HEK293 (cell line): ENCODE measurements at regions not wholly inside any gene's neighbourhood (a gene's known extent, or its start where the extent isn't known, plus 50 kb on each side); places are given as distances from the start of the nearest gene placed in this dataset.

Source experiments
- CTCF ChIA-PET: fragments of 350-600 bp; formaldehyde crosslinking; extraction: SDS; loops from one replicate; lab custom pipeline; 2021; ENCODE audit warnings: antibody characterized with exemption; lab: Yijun Ruan, JAX
- POLR2A ChIA-PET: fragments of 300-600 bp; formaldehyde crosslinking; extraction: SDS; loops from one replicate; lab custom pipeline; 2020; ENCODE audit warnings: antibody characterized with exemption, inconsistent platforms; lab: Yijun Ruan, JAX
- H3K27ac ChIP-seq: fragments of 200-500 bp; sonication (Bioruptor generic); 2 replicates; pipeline ENCODE4 v1.5.1; 2014; ENCODE audit warnings: low read depth, low read length, control low read depth, inconsistent platforms; ENCODE audit errors: extremely low read depth
- H3K36me3 ChIP-seq, 2 experiments: fragments of 200-500 bp in 1 of 2; sonication (Bioruptor generic) in 1 of 2; 1 replicate in 1 of 2; 2 replicates in 1 of 2; pipeline ENCODE4 v1.5.1; 2014 to 2017; ENCODE audit warnings: inconsistent platforms in 2 of 2, low read length in 2 of 2; ENCODE audit not compliant: control insufficient read depth in 2 of 2, insufficient read depth in 1 of 2
- H3K4me1 ChIP-seq: fragments of 200-500 bp; sonication (Bioruptor generic); 2 replicates; pipeline ENCODE4 v1.5.1; 2014; ENCODE audit warnings: mild to moderate bottlenecking, low read length, inconsistent platforms; ENCODE audit not compliant: control insufficient read depth, insufficient read depth
- H3K4me3 ChIP-seq: 2 replicates; pipeline ENCODE4 v1.5.1; 2011; ENCODE audit warnings: low read depth, mild to moderate bottlenecking, control low read depth, low read length, moderate library complexity
- H3K9me3 ChIP-seq: fragments of 200-500 bp; sonication (Bioruptor generic); 2 replicates; pipeline ENCODE4 v1.5.1; 2014; ENCODE audit warnings: low read depth, low read length, inconsistent platforms; ENCODE audit not compliant: control insufficient read depth, insufficient read depth
- ATF2 ChIP-seq: fragments of 450-650 bp; formaldehyde crosslinking; IDR thresholded peaks from 2 replicates; pipeline ENCODE4 v1.5.1; 2016; ENCODE audit warnings: missing biosample characterization, missing genetic modification characterization, low read depth
- BCL11B ChIP-seq: fragments of 450-650 bp; formaldehyde crosslinking; IDR thresholded peaks from 2 replicates; pipeline ENCODE4 v1.5.1; 2016; ENCODE audit warnings: low read depth, missing biosample characterization, missing genetic modification characterization
- GLI2 ChIP-seq: fragments of 450-650 bp; formaldehyde crosslinking; IDR thresholded peaks from 2 replicates; pipeline ENCODE4; 2017; ENCODE audit warnings: missing biosample characterization, missing genetic modification characterization, low read depth, borderline replicate concordance
- IKZF3 ChIP-seq: fragments of 450-650 bp; IDR thresholded peaks from 2 replicates; pipeline ENCODE4 v1.5.0; 2018; ENCODE audit warnings: missing biosample characterization, mild to moderate bottlenecking, missing genetic modification characterization, moderate library complexity
- SETDB1 ChIP-seq: IDR thresholded peaks from one replicate; pipeline ENCODE4 v1.6.1; 2017; ENCODE audit warnings: mild to moderate bottlenecking, low read length, moderate library complexity, mixed read lengths; ENCODE audit not compliant: insufficient read length
- TRIM28 ChIP-seq: IDR thresholded peaks from 2 replicates; pipeline ENCODE4 v1.6.1; 2011; ENCODE audit warnings: low read length, control low read depth, borderline replicate concordance
- ZBTB17 ChIP-seq: fragments of 450-650 bp; formaldehyde crosslinking; IDR thresholded peaks from 2 replicates; pipeline ENCODE4 v1.5.1; 2016; ENCODE audit warnings: missing biosample characterization, missing genetic modification characterization
- ZBTB6 ChIP-seq: fragments of 450-650 bp; formaldehyde crosslinking; IDR thresholded peaks from 2 replicates; pipeline ENCODE4 v1.5.1; 2017; ENCODE audit warnings: missing biosample characterization, missing genetic modification characterization
- ZNF10 ChIP-seq: fragments of 450-650 bp; formaldehyde crosslinking; IDR thresholded peaks from 2 replicates; pipeline ENCODE4 v1.5.1; 2017; ENCODE audit warnings: missing biosample characterization, missing genetic modification characterization
- ZNF2 ChIP-seq: fragments of 450-650 bp; formaldehyde crosslinking; IDR thresholded peaks from 2 replicates; pipeline ENCODE4 v1.5.1; 2016; ENCODE audit warnings: missing biosample characterization, missing genetic modification characterization
- ZNF280D ChIP-seq: fragments of 450-650 bp; formaldehyde crosslinking; IDR thresholded peaks from 2 replicates; pipeline ENCODE4 v1.5.1; 2016; ENCODE audit warnings: missing biosample characterization, missing genetic modification characterization
- ZNF362 ChIP-seq: fragments of 450-650 bp; formaldehyde crosslinking; IDR thresholded peaks from 2 replicates; pipeline ENCODE4 v1.5.1; 2016; ENCODE audit warnings: missing biosample characterization, missing genetic modification characterization
- ZNF501 ChIP-seq: fragments of 450-650 bp; formaldehyde crosslinking; IDR thresholded peaks from 2 replicates; pipeline ENCODE4 v1.5.1; 2016; ENCODE audit warnings: missing biosample characterization, missing genetic modification characterization
- ZNF513 ChIP-seq: fragments of 450-650 bp; IDR thresholded peaks from 2 replicates; pipeline ENCODE4 v1.5.1; 2018; ENCODE audit warnings: missing biosample characterization, missing genetic modification characterization
- ZNF555 ChIP-seq: fragments of 450-650 bp; formaldehyde crosslinking; conservative IDR thresholded peaks from 2 replicates; pipeline ENCODE4 v1.5.1; 2017; ENCODE audit warnings: missing biosample characterization, mild to moderate bottlenecking, missing genetic modification characterization, inconsistent platforms
- ZNF580 ChIP-seq: fragments of 450-650 bp; formaldehyde crosslinking; IDR thresholded peaks from 2 replicates; pipeline ENCODE4 v1.5.1; 2016; ENCODE audit warnings: missing biosample characterization, missing genetic modification characterization
- ZNF623 ChIP-seq: fragments of 450-650 bp; formaldehyde crosslinking; IDR thresholded peaks from 2 replicates; pipeline ENCODE4 v1.5.1; 2016; ENCODE audit warnings: missing biosample characterization, missing genetic modification characterization
- ZNF677 ChIP-seq: fragments of 450-650 bp; IDR thresholded peaks from 2 replicates; pipeline ENCODE4 v1.5.0; 2018; ENCODE audit warnings: missing biosample characterization, mild to moderate bottlenecking, missing genetic modification characterization, moderate library complexity
- TF ChIP-seq, protein P1 (sequence below): fragments of 450-650 bp; formaldehyde crosslinking; optimal IDR thresholded peaks from 2 replicates; pipeline ENCODE3; 2016; ENCODE audit warnings: missing biosample characterization, mild to moderate bottlenecking, missing genetic modification characterization

DNA sequence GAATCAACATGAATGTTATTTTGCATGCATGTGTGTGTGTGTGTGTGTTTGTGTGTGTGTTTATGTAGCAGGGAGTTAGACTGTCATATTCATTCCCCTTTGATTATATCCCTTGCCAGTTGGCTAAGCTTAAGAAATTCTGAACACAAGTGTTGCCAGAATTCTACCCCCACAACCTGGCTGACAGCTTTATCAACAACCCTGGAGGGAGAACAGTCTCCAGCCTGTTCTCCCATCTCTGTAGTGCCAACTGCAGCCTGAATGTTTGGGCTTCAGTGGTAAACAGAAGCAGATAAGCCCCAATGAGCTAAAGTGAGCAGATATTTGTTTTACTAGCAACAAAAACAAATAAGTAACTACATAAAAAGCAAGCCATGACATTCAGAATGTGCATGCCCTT lies 162.6 kb upstream of the ABI3BP start (continued):
- TF ChIP-seq IKZF3 (tag by site-specific recombination) (no peak), BCL11B (tag by site-specific recombination) (no peak), ZNF2 (no peak), ZNF677 (tag by site-specific recombination) (no peak), ZNF580 (tag by site-specific recombination) (no peak), ATF2 (tag by site-specific recombination) (no peak), ZNF555 (tag by site-specific recombination) (no peak), ZNF623 (tag by site-specific recombination) (no peak), ZNF280D (tag by site-specific recombination) (no peak), SETDB1 (no peak), ZNF10 (tag by site-specific recombination) (no peak), ZBTB6 (tag by site-specific recombination) (no peak), ZNF362 (tag by site-specific recombination) (no peak)

DNA sequence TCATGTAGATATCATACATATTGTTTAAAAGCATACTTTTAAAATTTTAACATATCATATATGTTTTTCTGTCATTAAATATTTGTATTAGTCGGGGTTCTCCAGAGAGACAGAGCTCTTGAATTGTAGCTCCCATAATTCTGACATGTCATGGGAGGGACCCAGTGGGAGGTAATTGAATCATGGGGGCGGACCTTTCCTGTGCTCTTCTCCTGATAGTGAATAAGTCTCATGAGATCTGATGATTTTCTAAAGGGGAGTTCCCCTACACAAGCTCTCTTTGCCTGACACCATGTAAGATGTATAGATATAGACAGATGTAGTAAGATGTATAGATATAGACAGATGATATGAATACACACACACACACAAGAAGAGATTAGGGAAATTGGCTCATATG lies 161.2 kb upstream of the ABI3BP start:
- H3K27ac ChIP-seq, result no peak overlapping the region
- ChIA-PET POLR2A (no interaction called here), CTCF (no interaction called here)
- H3K4me3 ChIP-seq, result no peak overlapping the region
- H3K4me1 ChIP-seq, result no peaks in the 10 kb centered on the region
- H3K36me3 ChIP-seq, result no peaks in the 10 kb centered on the region
- TF ChIP-seq GLI2 (no peak), TRIM28 (no peak)
- no peaks in the 10 kb centered on the region for H3K9me3 ChIP-seq

DNA sequence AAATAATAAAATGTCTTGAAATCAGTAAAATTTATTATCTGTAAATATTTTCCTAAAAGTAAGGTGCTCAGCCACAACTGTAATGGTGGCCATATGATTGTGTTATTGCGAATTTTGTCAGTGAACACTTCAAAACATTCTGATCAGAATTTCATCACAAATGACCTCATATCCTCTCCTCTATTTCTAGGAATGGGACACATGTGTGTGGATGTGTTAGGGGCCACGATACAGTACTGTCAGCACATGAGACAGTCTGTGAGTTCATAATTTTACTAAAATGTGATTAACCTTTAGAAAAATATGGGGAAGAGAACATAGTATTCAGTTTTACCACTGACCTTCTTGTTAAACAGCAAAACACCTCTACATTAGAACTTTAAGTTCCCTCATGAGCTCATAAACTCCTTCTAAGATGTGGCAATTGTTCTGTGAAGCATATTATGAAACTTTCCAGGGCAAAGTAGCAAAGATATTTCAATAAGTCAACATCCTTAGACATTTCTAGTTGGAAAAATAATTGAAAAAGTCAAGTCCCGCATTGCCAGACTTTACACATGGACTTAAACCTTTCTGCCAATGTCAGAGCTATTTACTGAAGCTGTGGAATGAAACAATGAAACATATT lies 158.2 kb upstream of the ABI3BP start:
- Histone ChIP-seq H3K4me3 (no peak overlapping the region), H3K27ac (no peak overlapping the region)
- TF ChIP-seq, protein P1, sequence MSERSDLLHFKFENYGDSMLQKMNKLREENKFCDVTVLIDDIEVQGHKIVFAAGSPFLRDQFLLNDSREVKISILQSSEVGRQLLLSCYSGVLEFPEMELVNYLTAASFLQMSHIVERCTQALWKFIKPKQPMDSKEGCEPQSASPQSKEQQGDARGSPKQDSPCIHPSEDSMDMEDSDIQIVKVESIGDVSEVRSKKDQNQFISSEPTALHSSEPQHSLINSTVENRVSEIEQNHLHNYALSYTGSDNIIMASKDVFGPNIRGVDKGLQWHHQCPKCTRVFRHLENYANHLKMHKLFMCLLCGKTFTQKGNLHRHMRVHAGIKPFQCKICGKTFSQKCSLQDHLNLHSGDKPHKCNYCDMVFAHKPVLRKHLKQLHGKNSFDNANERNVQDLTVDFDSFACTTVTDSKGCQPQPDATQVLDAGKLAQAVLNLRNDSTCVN, result no peak
- TF ChIP-seq ZNF501 (tag by site-specific recombination) (no peak), ZBTB17 (tag by site-specific recombination) (no peak), ZNF513 (tag by site-specific recombination) (no peak), ATF2 (tag by site-specific recombination) (no peak)
- TF ChIP-seq, all 188 proteins: peak for 0
- H3K36me3 ChIP-seq, result no peaks in the 10 kb centered on the region
- CTCF ChIA-PET, result interaction anchor here (0.6 kb wide), 1 partner anchor 88 kb away, joined by 4 read pairs; no protein-coding TSS in a partner anchor
- H3K9me3 ChIP-seq, result no peaks in the 10 kb centered on the region
- POLR2A ChIA-PET, result no interaction called here
- H3K4me1 ChIP-seq, result no peaks in the 10 kb centered on the region
